Effector CD4-positive, alpha-beta T cell (primary cell): ENCODE measurements at regions not wholly inside any gene's neighbourhood (a gene's known extent, or its start where the extent isn't known, plus 50 kb on each side); places are given as distances from the start of the nearest gene placed in this dataset.
"Not testable (repeated sequence)": the region's sequence is repeated elsewhere in the genome, so short reads cannot be mapped to it uniquely, and the experiment has no call there.

ENCODE experiments used
- DNase-seq: peaks from one replicate; pipeline ENCODE4 v3.0.0-alpha.2; 2020

DNA sequence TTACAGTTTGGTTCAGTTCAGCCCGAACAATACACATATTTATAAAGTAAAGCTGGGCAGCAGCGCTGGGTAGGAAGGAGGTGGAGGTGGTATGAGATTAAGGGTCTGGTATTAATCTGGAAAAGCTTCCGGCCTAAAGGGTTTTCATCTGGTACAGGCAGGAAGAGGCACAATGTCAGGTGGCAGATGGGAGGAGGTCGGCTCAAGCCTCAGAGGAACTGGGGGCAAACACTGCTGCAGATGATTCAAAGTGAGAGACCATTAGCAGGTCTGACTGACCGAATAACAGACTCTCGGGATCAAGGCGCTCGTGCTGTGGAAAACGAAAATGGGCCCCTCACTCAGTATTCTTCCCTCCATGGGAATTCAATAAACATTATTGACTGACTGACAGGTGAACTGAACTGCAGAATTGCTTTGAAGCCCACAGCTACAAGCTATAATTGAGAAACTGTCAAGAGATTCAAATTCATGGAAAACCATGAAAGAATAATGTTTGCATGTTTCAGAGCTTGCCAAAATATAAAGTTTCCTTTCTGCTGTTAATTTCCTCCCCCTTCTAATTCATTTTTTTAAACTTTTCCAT lies 75.3 kb downstream of the TMEM167A start:
- DNase-seq, result no peak

DNA sequence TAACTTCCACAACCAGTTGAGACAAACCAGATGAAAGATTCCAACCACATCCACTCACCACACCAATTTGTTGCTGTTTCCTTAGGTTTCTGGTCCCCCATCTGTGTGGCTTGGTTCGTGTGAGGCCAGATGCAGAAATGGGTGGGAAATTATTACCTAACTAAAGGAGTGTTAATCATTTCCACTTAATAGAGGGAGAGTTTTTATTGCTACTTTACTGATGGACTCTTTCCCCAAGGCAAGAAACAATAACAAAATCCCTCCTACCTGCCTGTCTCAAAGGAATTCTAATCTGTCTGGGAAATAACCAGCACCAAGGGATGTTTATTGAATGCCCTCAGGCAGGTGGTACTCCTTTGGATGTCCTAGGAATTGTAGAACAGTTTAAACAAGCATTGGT lies 76.3 kb downstream of the TMEM167A start:
- no peak for DNase-seq

DNA sequence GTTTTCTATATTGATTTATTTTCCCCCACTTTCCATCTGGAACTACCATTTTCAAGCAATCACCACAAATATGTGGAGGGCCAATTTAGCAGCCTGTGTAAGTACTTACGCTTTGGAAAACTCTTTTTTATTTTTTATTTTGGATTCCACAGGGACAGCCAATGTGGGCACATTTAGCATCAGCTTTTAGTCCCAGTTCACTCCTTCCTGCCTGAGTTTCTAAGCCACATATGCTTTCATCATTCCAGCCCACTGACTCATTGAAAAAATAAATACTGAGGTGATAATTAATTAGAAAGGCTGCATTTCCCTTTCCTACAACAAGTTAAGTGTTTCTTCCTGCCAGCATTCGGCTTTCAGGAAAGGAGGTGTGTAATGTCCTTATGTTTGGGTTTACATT lies 76.8 kb downstream of the TMEM167A start:
- no peak for DNase-seq

DNA sequence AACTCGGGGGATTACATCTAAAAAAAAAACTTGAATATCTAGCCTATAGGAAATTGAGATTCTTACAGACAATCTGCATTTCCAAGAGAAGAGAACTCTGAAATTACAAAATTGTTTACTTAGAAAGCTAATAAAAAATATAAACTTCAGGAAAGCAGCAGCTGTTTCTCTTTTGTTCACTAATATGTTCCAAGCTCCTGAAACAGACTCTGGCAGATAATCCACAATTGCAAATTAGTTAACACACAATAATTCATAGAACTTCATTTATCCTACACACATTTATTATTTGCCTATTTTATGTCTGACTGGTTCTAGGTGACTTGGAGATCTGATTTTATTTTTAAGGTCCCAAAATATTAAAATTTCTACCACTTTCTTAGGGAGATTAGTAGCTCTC lies 83.8 kb downstream of the TMEM167A start:
- no peak for DNase-seq

DNA sequence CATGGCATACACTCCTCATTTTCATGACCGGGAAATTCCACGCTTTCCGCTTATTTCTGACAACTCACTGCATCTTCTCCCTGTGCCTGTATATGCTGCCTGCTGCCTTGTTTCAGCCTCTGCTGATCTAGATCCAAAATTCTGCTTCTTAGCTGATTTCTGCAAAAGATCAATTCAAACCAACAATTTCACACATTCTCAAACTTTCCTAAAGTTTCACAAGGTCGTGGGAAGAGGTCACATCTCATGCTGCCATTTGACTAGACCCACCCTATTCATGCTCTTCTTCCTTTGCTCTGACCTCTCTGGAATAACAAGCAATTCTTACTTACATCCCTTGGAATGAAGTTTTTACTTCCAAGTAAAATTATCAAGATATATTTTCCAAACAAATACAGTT lies 84.5 kb downstream of the TMEM167A start:
- no peak for DNase-seq

DNA sequence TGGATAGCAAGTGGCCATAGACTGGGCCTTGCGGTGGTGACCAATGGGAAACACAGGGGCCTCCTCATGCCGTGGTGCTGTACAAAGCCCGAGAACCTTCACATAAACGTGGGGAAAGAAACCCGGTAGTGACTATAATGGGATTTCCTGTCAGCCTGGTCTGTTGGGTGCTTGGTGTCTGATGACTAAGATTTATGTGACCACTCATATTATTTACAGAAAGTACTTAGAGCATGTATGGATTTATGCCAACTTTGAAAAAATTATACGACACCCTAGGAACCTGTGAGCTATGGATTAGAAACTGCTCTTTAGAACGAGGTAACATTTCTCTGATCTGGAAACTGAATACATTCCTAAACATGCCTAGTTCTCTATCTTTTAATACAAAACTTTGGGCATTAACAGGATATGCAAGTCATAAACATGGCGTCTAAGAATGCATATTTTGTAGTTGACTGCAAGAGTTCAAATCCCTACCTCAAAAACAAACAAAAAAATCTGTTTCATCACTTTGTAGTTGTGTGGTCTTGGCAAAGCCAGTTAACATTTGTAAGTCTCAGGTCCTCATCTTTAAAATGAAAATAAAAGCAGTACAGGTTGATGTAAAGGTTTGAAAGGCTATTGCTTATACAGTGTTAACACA lies 85.4 kb downstream of the TMEM167A start:
- DNase-seq, result no peak

DNA sequence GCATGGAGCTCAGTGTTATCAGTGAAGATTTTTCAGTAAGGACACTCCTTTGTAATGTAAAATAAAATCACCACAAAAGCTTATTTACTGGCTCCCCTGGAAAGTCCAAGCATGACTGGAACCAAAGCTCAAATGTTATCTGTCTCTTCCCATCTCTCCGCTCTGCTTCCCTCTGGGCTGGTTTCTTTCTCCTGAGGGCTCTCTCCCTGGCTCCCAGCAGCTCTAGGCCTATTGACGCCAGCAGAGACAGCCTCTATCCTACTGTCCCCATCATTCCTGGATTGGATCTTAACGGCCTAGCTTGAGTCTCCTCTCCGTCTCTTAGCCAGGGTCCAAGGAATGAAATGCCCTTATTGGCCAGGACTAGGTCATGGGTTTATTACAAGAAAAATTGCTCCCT lies 86.1 kb downstream of the TMEM167A start:
- no peak for DNase-seq

DNA sequence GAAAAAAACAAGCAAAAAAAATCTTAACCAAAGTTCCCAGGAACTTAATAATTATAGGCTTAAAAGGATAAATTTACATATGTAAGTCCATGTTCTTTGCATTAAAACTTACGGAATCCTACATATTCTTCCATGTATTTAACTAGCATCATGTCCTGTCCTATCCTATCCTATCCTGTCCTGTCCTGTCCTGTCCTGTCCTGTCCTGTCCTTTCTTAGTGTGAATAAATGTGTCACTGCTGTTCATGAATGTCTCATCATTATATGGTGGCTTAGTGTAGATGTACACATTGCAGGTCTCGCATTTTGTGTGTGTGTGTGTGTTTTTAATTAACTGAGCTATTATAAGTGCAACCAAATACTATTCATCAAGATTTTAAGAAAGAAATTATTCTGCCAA lies 90.0 kb downstream of the TMEM167A start:
- DNase-seq, result no peak

DNA sequence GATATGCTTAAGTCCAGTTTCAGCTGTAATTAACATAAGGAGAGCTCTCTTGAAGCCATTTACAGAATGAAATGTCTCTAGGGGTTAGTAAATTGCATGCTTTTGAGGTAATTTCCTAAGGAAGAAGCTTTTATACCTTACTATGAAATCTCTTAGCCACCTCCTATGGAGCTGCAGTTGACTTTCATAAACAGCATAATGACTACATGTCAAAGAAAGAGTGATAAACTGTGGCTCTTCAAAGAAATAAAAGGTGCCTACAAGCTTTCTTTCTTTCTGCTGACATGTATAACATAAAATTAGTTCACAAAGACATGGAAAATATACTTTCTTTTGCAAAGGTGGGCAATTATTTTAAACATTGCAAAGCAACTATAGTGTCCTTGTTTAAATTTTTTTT lies 90.8 kb downstream of the TMEM167A start:
- no peak for DNase-seq

DNA sequence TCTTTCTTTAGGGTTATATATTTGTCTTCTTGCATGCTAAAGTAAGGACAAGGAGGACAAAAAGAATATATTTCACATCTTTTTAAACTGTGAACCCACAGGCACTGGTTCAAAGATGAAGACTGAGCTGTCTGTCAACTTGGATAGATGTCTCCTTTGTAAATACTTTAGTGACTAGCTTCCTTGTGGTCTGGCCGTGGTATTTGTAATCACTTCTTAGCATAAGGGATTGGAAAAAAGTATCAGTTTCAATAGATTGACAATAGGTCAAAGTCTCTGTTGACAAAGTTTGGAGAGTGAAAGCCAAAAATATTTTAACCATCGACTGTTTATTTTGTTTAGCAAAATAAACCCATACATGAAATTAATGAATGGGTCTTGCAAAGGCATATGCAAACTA lies 91.4 kb downstream of the TMEM167A start:
- no peak for DNase-seq

DNA sequence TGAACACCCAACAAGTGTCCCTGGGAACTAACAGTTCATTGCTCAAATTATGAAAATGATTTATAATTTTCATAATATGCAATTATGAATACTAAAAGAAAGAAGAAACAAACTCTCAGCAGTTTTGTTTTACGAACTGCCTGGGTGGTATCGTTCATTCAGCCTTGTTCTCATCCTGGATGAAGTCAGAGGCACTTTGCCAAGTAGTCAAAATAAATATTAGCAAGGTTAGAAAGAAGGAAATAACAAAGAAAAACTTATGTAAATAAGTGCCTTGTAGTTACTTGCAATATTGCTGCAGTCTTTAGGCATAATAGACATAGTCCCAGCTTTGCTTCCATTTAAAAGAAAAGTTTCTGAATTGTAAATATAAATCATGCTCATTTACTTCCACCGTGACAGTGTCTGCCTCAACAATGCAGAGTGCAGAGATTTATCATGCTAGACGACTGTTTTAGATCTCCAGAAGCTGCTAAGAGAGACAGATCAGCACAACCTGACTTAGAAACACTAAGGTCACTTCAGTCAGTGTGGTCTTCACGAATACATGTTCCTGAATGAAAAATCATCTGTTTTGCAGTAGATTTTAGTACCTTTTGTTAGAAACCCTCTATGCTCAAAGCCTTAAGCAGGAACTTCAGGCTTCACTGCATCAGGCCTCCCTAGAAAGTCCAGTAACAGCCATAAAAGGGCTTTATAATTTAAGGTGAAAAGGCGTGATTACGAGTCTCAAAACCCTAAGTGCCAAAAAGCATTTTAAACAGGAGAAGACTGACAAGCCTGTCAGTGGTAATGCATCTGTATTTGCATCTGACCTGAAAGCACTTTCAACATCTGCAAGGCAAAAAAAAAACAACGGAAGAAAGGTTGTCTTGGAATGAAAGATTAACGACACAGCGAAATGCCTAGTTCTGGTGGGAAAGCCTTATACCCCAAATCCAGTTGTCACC lies 92.1 kb downstream of the TMEM167A start:
- no peak for DNase-seq

DNA sequence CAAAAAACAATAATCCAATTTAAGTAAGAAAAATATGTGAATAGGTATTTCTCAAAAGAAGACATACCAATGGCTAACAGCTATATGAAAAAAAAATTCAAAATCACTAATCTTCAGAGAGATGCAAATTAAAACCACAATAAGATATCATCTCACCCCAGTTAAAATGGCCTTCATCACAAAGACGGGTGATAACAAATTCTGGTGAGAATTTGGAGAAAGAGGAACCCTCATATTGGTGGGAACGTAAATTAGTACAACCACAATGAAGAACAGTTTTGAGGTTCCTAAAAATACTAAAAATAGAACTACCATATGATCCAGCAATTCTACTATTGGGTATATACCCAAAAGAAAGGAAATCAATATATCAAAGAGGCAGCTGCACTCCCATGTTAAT lies 94.3 kb downstream of the TMEM167A start:
- no peak for DNase-seq

DNA sequence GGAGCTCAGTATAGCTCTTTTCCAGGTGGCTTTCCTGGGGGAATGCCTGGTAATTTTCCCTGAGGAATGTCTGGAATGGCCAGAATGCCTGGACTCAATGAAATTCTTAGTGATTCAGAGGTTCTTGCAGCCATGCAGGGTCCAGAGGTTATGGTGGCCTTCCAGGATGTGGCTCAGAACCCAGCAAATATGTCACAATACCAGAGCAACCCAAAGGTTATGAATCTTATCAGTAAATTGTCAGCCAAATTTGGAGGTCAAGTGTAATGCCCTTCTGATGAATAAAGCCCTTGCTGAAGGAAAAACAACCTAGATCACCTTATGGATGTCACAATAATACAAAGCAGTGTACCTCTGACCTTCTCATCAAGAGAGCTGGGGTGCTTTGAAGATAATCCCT lies 100.3 kb downstream of the TMEM167A start:
- DNase-seq, result not testable (repeated sequence)

DNA sequence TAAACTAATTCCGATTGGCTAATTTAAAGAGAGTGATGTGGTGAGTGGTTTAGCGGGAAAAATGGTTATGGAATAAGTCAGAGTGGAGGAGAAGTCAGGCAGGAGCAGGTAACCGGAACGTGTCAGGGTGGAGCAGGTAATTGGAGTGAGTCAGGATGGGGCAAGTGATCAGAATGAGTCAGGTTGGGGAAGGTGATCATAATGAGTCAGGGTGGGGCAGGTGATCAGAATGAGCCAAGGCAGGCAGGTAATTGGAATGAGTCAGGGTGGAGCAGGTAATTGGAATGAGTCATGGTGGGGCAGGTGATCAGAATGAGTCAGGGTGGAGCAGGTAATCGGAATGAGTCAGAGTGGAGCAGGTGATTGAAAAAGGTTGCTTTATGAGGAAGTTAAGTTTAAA lies 101.4 kb downstream of the TMEM167A start:
- no peak for DNase-seq

DNA sequence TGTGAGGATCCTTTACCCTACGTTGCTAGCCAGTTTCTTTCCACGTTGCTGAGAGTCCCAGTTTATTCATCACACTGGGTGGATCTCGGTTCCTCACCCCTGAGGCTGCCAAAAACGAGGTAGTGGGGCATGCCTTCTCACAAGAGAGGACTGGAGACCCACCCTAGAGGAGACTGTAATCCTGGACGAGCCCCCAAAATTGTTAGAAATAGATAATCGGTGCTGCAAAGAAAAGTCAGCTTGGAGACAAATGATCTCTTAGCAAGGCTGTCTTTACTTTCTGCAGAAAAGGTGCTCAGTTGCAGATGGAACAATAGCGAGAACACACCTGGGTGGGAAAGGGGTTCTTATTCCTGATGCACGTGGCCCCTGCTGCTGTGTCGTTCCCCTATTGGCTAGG lies 101.8 kb downstream of the TMEM167A start:
- no peak for DNase-seq

DNA sequence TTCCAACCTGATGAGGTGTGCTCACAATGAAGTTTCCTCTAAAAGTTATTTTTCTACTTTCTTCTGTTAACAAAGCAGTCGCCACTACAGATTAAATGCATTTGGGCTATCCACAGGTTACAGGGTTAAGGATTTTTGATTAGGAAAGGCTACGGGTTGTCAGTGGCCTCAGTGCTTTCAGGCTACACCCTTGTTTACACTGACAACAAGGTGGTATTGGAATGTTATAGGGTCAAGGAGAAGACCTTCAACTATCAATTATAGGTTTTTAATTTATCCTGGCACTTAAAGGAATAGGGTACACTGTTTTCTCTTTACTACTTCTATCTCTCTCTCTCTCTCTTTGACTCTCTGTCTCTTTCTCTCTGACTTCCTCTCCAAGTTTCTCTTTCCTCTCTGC lies 102.8 kb downstream of the TMEM167A start:
- DNase-seq, result not testable (repeated sequence)

DNA sequence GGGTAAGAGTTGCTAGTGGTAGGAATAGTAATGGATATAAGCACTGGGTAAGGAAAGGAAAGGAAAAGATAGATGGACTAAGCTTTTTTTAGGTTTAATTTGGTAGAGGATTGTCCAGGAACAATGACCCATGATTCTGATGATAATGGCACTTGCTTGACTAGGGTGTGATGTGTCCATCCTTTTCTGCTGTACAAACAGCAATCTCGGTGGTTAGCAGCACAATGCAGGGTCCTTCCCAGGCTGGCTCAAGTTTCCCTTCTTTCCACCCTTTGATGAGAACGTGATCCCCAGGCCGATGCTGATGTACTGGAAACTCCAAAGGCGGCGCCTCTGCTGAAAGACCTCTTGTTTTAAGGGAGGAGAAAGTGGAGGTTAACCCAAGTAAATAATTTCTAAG lies 105.3 kb downstream of the TMEM167A start:
- DNase-seq, result no peak

DNA sequence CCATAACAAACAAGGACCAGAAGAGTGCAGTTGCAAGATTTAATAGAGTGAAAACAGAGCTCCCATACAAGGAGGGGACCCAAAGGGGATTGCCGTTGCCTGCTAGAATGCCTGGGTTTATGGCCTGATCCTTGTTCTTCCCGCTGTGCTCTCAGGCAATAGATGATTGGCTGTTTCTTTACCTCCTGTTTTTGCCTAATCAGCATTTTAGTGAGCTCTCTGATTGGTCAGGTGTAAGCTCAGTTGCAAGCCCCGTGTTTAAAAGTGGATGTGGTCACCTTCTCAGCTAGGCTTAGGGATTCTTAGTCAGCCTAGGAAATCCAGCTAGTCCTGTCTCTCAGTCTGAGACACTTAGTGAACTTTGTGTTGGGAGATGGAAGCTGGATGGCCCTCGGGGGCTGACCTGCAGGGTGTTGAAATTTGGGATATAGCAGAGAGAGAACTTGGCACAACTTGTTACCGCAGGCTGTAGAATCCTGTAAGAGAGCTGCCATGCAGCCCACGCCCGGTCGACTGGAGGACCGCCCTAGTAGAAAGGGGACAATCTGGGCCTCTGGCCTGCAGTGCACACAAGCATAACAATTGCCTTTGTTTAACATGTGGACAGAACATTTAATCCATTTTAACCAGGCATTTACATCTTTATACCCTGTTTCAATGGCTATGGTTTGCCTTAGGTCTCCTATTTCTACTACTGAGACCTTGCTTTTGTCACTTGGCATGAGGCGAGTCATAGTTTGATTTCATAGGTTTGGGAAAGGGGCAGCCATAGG lies 106.0 kb downstream of the TMEM167A start:
- not testable (repeated sequence) for DNase-seq

DNA sequence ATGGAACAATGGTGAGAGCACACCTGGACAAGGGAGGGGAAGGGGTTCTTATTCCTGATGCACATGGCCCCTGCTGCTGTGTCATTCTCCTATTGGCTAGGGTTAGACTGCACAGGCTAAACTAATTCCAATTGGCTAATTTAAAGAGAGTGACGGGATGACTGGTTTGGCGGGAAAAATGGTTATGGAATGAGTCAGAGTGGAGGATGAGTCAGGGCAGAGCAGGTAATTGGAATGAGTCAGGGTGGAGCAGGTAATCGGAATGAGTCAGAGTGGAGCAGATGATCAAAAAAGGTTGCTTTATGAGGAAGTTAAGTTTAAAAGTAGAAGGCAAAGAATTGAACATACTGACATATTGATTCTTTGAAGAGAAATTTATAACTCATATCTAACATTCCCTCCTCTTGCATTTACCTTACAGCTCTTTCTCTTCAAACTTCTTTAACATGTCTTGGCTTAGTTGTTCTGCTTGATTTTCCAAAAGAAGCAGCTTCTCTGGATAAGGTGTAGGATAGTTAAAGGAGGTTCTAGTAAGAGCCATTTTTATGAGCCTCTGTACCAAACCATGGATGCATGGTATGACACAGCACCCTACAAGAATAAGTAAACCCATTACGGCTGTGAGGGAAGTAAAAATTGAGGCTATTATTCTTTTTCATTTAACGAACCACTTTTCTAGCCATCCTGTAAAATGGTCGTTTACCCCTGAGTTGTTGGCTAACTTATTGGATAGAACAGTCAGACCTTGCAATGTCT lies 107.8 kb downstream of the TMEM167A start:
- not testable (repeated sequence) for DNase-seq

DNA sequence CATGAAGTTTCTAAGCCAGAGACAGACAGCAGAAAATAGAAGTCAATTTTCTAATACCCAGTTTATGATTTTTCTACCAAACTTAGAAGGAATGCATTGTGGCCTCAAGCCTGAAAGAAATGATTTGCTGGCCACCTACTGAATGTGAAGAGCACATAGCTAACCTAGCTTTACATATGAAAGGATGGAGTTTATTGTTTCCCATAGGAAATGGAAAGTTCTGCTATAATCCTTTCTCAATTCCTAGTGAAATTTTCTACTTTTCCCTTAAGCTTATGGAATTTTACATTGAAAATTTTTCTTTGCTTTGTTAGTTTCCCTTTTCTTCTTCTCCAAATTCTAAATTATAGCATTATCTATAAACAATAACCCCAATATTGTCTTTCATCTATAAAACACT lies 110.1 kb downstream of the TMEM167A start:
- no peak for DNase-seq

DNA sequence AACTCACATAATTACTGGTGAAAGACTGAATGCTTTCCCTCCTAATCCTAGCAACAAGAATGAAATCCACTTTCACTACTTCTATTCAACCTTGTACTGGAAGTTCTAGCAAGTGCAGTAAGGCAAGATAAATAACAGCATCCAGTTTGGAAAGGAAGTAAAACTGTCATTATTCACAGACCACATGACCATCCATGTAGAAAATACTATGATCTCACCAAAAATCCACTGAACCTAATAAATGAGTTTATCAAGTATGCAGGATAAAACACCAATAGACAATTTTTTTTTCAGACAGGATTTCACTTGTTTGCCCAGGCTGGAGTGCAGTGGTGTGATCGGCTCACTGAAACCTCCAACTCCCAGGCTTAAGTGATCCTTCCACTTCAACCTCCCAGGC lies 117.7 kb downstream of the TMEM167A start:
- no peak for DNase-seq

DNA sequence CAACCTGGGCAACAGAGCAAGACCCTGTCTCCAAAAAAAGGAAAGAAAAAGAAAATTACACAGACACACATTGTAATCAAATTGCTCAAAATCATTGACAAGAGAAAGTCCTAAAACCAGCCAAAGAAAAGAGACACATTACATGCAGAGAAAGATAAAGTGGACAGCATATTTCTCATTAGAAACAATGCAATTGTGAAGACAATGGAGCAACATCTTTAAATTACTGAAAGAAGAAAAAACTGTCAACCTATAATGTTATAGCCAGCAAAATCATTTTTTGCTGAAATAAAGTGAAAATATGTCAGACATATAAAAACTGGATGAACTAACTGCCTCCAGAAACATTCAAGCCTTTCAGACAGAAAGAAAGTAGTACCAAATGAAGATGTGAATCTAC lies 120.6 kb downstream of the TMEM167A start:
- DNase-seq, result no peak
